Activated T-helper 9 cell treated with anti-CD3 and anti-CD28 coated beads, Interleukin-2, amount 50 U/mL, for 16 hours (primary cell): ENCODE measurements at regions not wholly inside any gene's neighbourhood (a gene's known extent, or its start where the extent isn't known, plus 50 kb on each side); places are given as distances from the start of the nearest gene placed in this dataset.
"Not testable (repeated sequence)": the region's sequence is repeated elsewhere in the genome, so short reads cannot be mapped to it uniquely, and the experiment has no call there.

Source experiments
- DNase-seq: peaks from one replicate; pipeline ENCODE4 v3.0.0-alpha.2; 2020; ENCODE audit warnings: low read depth

DNA sequence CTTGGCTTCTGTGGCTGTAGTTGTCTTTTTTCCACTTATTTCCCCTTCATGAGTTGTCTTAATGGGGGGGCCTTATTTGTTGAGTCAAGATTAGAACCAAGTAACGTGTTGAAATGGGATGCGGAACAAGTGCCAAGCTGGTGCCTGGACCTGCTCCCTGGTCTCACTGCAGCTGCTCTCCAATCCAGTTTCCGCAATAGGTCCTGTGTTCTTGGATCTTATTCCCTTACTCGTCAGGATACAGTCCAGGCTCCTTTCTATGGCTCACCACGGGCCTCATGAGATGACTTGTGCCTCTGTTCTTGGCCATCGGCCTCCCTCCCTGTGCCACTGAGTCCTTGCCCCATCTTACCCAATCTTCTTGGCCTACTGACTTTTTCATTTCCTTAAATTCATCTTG is 159.6 kb upstream of the CADM1 start:
- DNase-seq = no peak

DNA sequence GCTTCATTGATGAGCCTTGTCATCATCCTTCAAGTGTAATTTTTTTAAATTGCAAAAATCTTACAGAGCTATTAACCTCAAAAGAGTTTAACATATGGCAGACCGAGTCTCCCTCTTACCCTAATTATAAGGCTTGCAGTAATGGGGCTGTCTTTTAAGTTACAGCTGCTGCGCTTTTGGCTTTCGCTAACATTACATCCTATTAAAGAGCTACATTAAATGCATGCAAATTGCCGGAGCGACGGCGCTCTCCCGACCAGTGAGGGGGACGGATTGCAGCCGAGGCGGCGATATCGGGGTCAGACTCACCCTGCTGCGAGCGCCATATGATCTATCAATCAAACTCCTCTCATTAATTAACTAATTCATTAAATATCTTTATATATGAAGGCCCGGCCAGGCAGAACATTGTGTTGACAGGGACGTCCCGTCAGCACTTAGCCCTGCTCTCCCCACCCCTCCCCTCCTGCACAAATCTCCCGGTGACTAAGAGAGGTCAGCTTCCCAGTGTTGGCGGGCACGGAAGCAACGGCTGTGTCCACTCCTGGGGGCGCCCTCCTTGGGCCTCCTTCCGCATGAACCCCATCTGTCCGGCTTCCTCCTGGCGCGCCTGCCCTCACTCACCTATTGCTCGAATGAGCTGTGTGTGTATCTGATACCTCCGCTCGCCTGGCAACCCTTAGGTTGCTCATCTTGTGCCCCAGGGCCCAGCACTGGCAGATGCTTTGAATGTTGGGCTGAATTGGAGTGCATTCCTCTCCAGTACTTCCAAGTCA is 156.0 kb upstream of the CADM1 start:
- DNase-seq = no peak

- no peak for DNase-seq
Measured at GRCh38 chr11:115659061-115659963, 155.1 kb upstream of the CADM1 start.

DNA sequence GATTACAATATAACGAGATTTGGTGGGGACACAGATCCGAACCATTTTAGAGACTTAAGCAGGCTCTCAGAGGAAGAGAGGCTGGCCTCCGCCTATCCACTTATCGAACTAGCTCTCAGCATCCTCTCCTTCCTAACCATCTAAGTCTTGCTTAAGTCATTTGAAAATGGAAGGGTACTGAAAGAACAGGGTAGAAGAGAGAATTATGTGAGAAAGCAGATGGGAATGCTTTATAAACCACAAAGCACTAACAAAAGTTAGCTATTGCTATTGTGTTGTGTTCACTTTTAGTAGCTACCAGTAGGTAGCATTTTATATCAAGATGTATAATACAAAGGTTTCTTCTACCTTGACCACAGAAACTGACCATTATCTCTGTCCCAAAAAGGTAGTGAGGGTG is 153.4 kb upstream of the CADM1 start:
- DNase-seq = no peak

GRCh38 chr11:115656669-115657068 is 152.5 kb upstream of the CADM1 start:
- DNase-seq = no peak

GRCh38 chr11:115656041-115656440 is 151.8 kb upstream of the CADM1 start:
- no peak for DNase-seq

GRCh38 chr11:115654792-115655191 is 150.6 kb upstream of the CADM1 start:
- no peak for DNase-seq

GRCh38 chr11:115653926-115654325 is 149.7 kb upstream of the CADM1 start:
- no peak for DNase-seq

DNA sequence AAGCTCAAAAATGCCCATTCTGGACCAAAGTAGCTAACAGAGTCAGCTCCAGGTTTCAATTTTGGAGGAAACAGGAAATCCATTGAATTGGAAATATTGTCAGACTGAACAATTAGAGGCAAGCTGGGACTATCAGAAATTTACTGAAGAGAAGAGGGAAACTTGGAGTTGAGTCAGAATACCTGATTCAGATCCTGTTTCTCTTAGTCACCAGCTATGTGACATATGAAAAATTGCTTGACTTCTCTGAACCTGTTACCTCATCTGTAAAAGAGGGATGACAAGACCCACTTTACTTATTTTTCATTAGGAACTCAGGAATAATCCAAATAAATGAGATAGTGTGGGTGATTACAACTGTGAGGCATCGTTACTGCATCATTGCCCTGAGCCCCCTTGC is 148.9 kb upstream of the CADM1 start:
- no peak for DNase-seq

DNA sequence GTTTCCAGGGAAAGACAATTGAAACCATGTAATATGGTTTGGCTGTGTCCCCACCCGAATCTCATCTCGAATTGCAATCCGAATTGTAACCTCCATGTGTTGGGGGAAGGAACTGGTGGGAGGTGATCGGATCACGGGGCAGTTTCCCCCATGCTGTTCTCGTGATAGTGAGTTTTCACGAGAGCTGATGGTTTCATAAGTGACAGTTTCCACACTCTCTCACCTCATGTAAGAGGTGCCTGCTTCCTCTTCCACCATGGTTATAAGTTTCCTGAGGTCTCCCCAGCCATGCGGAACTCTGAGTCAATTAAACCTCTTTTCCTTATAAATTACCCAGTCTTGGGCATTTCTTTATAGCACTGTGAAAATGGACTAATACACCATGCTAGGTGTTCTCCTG is 148.3 kb upstream of the CADM1 start:
- no peak for DNase-seq

GRCh38 chr11:115652094-115652493 is 147.9 kb upstream of the CADM1 start:
- no peak for DNase-seq

DNA sequence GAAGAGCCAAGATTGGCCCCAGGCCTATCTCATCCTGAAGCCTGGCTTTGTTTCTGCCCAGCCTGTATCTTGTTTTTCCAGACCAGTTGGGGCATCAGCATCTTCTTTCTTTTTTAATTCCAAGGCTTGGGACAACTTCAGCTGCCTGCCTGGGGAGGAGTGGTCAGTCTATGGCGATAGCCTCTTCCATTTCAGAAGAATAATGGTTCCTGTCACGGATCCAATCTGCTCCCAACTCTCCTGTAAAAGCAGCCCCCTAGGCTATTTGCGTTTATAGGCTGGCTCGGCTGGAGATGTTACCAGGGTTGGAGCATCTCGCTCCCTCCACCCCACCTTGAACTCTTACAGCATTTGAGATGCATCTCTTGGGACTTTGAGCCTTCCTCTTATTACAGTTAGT is 145.2 kb upstream of the CADM1 start:
- DNase-seq = no peak

- DNase-seq = no peak
Measured at GRCh38 chr11:115645631-115646317, 141.6 kb upstream of the CADM1 start.

DNA sequence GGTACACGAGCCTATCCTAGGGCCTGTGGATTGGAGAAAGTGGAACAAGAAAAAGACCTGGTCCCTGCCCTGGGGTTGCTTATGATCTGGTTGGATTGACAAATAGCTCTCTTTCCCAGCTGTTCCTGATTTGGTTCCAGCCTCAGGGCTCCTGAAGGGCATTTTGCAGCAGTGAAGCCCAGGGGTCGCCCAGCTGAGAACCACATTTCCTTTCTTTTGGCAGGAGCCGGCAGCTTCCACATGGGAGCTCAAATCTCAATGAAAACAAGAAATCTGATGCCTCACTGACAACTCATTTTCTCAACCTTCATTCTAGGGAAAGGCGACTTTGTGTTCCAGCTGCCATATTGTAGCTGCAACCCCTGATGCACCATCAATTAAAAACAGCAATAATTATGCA is 140.6 kb upstream of the CADM1 start:
- no peak for DNase-seq

DNA sequence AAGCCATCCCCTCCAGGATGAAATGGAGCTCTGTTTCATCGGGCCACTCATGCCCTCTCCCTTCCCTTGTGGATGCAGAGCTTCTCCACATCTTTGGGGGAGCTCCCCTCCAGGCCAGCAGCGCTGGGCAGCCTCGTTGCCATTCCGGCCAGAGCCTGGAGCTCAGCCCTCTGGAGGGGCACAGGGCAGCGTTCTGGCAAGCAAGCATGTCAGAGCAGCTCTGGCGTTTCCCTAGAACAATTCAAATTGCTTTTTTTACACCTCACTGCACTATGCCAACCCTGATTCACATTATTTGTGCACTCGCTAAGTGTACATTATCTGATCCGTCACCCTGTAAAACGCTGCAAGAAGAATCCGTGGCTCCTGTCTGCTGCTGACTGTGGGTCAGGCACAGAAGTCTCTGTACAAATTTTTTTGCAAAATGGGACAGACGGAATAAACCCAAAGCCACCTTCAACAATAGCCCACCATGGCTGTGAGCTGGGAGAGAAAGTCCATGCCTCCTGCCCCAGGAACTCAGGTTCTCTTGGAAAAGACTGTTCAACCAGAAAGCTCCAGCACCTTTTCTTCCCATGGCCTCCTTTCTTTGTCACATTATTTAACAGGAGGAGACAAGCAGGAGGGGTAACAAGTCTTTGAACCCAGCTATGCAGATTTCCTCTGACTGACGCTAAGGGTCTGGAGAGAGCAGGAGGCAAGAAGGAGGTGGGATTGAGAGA is 139.5 kb upstream of the CADM1 start:
- no peak for DNase-seq

DNA sequence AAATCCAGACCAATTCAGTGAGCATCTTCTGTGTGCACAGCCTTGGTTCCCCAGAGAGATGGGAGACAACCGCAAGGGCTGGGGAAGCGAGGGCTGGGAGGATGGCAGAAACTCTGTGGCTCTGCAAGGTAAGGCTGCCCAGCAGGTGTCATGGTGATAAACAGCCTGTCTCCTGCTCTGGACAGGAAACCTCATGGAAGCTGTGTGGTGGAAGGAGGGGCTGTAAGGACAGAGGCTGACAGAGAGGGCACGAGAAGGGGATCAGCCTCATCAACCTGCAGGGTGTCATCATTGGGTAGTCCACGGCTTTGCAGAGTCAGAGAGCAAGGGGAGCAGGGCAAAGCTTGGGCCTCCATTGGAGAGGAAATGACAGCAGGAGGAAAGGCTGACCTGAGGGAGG is 138.4 kb upstream of the CADM1 start:
- DNase-seq = no peak

- DNase-seq = no peak
Measured at GRCh38 chr11:115637599-115638241, 133.5 kb upstream of the CADM1 start.

DNA sequence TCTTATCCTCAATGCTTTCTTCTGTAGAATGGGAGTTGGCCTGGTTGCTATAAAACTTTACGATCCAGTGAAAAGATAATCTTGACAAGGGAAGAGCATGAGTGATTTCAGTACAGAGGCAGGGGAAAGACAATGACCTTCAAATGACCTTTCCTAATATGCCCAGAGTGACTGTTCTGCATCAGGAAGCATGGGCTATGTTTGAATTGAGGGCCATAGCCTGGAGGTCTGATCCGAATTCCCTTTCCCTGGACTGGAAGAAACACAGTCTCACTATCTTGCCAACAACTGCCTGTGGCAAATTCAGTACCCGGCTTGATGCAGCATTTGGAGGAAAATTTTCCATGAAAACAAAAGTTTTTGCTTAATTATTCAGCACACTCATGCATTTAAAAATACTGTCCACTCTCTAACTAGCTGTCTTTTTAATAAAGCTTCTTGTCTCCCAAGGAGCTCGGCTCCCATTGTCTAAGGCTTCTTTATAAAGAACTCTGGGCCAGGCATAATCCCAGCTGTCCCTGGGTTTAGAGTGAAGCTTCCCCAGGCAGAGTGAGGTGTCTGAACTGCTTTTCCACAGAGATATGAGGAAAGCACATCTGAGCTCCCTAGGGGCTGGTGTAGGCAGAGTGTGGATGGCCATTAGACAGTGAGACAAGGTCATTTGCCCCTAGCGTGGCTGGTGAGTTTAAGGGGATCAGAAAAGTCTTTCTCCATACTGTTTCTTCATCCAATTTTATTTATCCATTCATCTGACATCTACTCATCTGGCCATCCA is 132.7 kb upstream of the CADM1 start:
- no peak for DNase-seq

DNA sequence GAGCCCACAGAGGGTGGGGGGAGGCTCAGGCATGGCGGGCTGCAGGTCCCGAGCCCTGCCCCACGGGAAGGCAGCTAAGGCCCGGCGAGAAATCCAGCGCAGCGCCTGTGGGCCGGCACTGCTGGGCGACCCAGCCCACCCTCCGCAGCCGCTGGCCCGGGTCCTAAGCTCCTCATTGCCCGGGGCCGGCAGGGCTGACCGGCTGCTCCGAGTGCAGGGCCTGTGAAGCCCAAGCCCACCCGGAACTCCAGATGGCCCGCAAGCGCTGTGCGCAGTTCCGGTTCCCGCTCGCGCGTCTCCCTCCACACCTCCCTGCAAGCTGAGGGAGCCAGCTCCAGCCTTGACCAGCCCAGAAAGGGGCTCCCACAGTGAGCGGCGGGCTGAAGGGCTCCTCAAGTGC is 129.8 kb upstream of the CADM1 start:
- DNase-seq = not testable (repeated sequence)

DNA sequence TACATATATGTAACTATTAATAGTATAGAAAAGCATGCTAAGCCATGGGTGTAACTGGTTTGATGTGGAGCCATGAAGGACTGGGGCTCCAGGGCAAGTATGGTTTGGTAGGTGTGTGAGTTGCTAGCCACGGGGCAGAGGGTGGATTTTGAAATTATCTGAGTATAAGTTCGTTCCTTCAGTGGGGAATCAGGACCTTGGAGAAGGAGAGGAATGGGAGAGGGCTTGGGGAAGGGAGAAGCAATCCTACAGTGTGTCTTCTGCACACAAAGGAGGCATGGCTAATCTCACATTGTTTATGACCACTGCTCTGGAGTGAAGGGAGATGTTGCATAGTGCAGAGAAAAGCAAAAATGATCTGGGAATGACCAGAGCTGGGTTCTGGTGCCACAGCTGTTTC is 127.8 kb upstream of the CADM1 start:
- DNase-seq = no peak

DNA sequence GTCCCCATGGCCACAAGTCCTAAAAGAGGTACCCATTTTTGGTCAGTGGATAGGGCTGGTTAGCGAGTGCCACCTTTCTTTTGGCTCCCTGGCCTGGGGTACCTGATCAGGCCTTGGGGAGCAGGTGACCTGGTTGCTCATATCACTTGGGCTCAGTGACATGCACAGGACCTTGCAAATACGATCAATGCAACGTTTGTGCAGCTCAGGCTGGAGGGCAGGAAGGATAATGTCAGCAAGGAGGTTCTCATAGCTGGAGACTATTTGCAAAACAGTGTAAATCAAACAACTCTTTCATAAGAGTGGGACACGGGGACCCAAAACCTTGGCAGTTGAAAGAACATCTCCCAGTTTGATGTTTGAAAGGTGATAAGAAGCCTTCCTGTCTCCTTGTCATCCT is 127.4 kb upstream of the CADM1 start:
- DNase-seq = no peak
